ENCODE measurements at regions not wholly inside any gene's neighbourhood (a gene's known extent, or its start where the extent isn't known, plus 50 kb on each side); places are given as distances from the start of the nearest gene placed in this dataset.

DNA sequence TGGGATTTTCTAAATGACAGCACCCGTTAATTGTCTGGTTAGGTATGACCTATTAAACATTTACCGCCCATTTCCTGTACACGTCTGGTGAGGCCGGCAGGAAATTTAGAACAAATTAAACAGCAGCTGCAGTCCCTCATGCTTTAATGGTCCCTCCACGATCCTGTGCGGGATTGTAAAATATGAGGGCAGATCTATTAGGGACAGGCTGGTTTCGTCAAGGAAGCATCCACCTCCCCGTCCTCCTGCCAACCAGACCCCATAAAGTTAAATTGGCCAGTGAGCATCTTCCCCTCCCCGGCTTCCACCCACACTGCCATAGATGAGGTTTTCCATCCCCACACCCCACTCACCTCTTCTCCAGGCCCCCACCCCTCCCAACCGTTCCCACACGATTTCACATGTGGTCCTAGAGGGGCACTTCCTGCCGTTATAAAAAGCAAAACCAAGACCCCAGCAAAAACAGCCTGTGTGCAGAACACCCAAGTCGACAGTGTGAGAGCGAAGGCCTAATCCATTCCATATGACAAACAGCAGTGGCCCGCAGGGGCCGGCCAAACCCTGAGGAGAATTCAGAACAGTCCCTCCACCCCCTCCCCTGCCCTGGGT is 331.9 kb downstream of the FOXL1 start:
- TF ChIP-seq, protein P1, sequence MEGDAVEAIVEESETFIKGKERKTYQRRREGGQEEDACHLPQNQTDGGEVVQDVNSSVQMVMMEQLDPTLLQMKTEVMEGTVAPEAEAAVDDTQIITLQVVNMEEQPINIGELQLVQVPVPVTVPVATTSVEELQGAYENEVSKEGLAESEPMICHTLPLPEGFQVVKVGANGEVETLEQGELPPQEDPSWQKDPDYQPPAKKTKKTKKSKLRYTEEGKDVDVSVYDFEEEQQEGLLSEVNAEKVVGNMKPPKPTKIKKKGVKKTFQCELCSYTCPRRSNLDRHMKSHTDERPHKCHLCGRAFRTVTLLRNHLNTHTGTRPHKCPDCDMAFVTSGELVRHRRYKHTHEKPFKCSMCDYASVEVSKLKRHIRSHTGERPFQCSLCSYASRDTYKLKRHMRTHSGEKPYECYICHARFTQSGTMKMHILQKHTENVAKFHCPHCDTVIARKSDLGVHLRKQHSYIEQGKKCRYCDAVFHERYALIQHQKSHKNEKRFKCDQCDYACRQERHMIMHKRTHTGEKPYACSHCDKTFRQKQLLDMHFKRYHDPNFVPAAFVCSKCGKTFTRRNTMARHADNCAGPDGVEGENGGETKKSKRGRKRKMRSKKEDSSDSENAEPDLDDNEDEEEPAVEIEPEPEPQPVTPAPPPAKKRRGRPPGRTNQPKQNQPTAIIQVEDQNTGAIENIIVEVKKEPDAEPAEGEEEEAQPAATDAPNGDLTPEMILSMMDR (IDR thresholded peaks at IDR 0.05; ENCODE audit: insufficient read depth, low read length, severe bottlenecking), result no peak
- peaks cover 1% of the 10 kb centered on the region for H3K27me3 ChIP-seq (ENCODE audit: control insufficient read depth, insufficient read depth, low read length)
- H3K4me3 ChIP-seq (ENCODE audit: low read depth, low read length), result no peak overlapping the region
- FAIRE-seq (no peak), DNase-seq (ENCODE audit: low read depth) (no peak)
- no peaks in the 10 kb centered on the region for H3K36me3 ChIP-seq (ENCODE audit: control insufficient read depth, insufficient read depth, low read length)

DNA sequence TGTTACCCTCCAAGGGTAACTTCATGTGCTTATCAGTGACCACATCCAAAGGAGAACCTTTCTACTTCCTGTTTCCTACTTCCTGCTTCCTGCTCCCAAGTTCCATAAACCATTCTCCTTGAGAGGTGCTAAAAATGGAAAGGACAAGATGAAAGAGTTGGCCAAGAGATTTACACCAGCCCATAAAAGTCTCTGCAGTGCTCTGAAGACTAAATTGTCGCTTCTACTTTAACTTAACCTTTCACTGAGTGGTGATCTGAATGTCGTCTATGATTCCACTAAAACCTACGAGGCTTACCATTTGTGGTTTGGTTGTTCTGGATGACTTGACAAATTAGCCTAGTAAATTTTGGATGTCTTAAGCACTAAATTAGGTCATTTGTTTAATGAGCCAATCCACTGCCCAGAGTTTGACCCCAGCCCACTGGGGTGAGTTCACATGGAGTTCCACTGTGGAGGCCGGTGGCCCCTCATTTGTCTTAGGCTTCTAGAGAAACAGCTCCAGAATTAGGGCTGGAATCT is 333.1 kb downstream of the FOXL1 start:
- Histone ChIP-seq H3K36me3 (ENCODE audit: control insufficient read depth, insufficient read depth, low read length) (no peaks in the 10 kb centered on the region), H3K4me3 (ENCODE audit: low read depth, low read length) (no peak overlapping the region), H3K27me3 (ENCODE audit: control insufficient read depth, insufficient read depth, low read length) (no peaks in the 10 kb centered on the region)
- DNase-seq (ENCODE audit: low read depth) (no peak), FAIRE-seq (no peak)
- TF ChIP-seq, protein P1 (IDR thresholded peaks at IDR 0.05; ENCODE audit: insufficient read depth, low read length, severe bottlenecking), result no peak

DNA sequence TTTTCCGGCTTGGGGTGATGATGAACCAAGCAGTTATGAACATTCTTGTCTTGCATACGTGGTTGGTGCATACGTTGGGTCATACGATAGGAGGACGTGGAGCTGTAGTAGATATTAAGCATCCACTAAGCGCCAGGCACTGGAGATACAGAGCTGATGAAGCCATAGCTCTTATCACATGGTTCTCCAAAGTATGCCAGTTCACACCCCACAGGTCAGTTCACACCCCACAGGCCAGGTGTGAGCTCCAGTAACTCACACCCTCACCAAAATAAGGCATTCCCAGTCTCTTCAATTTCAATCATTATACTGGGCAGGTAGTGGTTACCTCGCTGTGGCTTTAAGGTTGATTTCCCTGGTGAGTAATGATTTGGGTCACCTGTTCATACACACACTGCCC is 335.5 kb downstream of the FOXL1 start:
- Histone ChIP-seq H3K27me3 (ENCODE audit: control insufficient read depth, insufficient read depth, low read length) (no peaks in the 10 kb centered on the region), H3K4me3 (ENCODE audit: low read depth, low read length) (no peak overlapping the region), H3K36me3 (ENCODE audit: control insufficient read depth, insufficient read depth, low read length) (no peaks in the 10 kb centered on the region)
- FAIRE-seq (peak; percentile 70), DNase-seq (ENCODE audit: low read depth) (no peak)
- TF ChIP-seq, protein P1 (IDR thresholded peaks at IDR 0.05; ENCODE audit: insufficient read depth, low read length, severe bottlenecking), result no peak

DNA sequence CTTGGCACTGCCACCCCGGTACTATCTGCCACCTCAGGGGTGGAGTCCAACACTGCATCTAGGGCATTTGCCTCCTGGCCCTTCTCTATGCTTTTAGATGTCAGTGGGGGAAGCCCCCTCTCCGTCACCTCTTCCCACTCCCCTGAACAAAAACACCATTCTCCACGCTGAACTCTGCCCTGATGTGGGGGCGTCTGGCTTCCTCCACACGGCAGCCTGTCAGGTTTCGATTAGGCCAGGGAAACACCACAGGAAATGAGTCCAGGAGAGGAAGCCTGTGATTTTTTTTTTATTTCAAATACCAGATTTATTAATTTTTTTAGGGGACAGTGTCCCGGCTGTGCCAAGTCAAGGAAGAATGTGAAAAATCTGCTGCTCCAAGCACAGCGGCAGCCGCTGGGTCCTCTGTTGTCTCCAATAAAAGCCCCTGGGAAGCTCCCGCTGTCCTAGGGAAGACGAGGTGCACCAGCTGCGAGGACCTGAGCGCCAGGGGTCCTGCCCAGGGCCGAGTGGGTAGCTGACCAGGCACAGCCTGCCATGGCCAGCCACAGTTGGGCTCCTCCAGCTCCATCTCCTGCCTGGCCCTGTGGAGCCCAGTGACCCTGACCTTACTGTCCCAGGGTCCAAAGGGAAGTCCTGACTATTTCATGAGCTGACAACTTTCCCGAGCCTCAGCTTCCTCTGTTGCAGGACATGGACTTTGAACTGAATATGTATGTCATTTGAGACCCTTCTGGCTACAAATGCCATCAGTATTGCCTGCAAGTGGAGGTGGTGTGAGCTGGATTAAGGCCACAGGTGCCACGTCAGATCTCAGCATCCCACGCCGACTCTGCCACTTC is 336.7 kb downstream of the FOXL1 start:
- no peaks in the 10 kb centered on the region for H3K36me3 ChIP-seq (ENCODE audit: control insufficient read depth, insufficient read depth, low read length)
- FAIRE-seq (no peak), DNase-seq (ENCODE audit: low read depth) (no peak)
- TF ChIP-seq, protein P1 (IDR thresholded peaks at IDR 0.05; ENCODE audit: insufficient read depth, low read length, severe bottlenecking), result no peak
- no peaks in the 10 kb centered on the region for H3K27me3 ChIP-seq (ENCODE audit: control insufficient read depth, insufficient read depth, low read length)
- no peak overlapping the region for H3K4me3 ChIP-seq (ENCODE audit: low read depth, low read length)

DNA sequence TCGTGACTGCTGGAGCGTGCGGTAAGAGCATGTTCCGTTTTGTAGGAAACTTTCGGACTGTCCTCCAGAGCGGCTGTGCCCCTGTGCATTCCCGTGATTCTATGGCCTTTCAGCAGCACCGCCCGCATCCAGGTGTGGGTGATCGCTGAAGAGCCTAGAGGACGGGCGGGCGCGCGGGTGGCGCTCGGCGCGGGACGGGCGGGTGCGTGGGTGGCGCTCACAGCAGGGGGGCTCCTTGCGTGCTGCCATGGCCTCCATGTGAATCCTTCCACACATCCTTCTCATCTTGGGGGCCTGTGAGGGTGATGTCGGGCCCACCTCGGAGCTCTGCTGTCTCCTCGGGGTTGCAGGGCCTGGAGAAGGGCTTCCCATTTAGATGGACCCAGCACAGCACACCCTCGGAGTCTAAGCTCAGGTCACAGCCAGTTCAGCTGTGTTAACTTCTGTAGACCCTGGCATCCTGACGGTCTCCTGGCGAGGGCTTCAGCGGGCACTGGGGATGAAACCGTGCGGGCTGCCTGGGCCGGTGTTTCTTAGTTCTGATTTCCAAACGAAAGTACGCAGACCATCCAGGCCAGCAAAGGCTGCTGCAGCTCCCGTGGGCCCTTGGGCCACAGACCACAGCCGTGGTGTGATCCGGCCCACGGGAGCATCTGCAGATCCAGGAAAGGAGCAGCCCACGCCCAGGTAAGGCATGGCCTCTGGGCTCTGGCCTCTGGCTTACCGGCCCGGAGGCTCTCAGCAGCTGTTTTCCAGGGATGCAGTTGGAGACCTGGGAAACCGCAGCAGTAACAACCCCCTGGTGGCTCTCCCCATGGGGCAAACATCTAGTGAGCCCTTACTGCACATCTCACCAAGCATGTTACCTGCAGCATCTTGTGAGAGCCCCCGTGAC is 339.4 kb downstream of the FOXL1 start:
- TF ChIP-seq, protein P1 (IDR thresholded peaks at IDR 0.05; ENCODE audit: insufficient read depth, low read length, severe bottlenecking), result no peak
- FAIRE-seq (no peak), DNase-seq (ENCODE audit: low read depth) (no peak)
- Histone ChIP-seq H3K36me3 (ENCODE audit: control insufficient read depth, insufficient read depth, low read length) (no peaks in the 10 kb centered on the region), H3K27me3 (ENCODE audit: control insufficient read depth, insufficient read depth, low read length) (no peaks in the 10 kb centered on the region), H3K4me3 (ENCODE audit: low read depth, low read length) (no peak overlapping the region)

Data from bronchial epithelial cell (primary cell).